Endodermal cell (in vitro differentiated cells): ENCODE measurements at regions not wholly inside any gene's neighbourhood (a gene's known extent, or its start where the extent isn't known, plus 50 kb on each side); places are given as distances from the start of the nearest gene placed in this dataset.

Experiments used
- DNase-seq: peaks from one replicate; pipeline ENCODE4 v3.0.0-alpha.2; 2017
- H3K27ac ChIP-seq: 2 replicates; pipeline ENCODE4 v1.5.1; 2013; ENCODE audit warnings: mild to moderate bottlenecking, low read depth, low read length, moderate library complexity
- H3K27me3 ChIP-seq: 2 replicates; pipeline ENCODE4 v1.6.1; 2013; ENCODE audit warnings: mild to moderate bottlenecking, low read length, moderate library complexity; ENCODE audit not compliant: insufficient read depth, control insufficient read depth, poor library complexity, severe bottlenecking
- H3K36me3 ChIP-seq: 2 replicates; pipeline ENCODE4 v1.7.0; 2013; ENCODE audit warnings: mild to moderate bottlenecking, low read length, moderate library complexity; ENCODE audit not compliant: control insufficient read depth, insufficient read depth
- H3K4me1 ChIP-seq: one replicate; pipeline ENCODE4 v1.7.0; 2013; ENCODE audit warnings: low read length; ENCODE audit not compliant: control insufficient read depth, insufficient read depth
- H3K4me3 ChIP-seq: 2 replicates; pipeline ENCODE4 v1.5.1; 2013; ENCODE audit warnings: mild to moderate bottlenecking, low read length, moderate library complexity
- H3K9ac ChIP-seq: 2 replicates; pipeline ENCODE4 v1.6.1; 2013; ENCODE audit warnings: mild to moderate bottlenecking, low read length, moderate library complexity; ENCODE audit not compliant: poor library complexity, severe bottlenecking; ENCODE audit errors: extremely low read depth
- H3K9me3 ChIP-seq: 2 replicates; pipeline ENCODE4 v1.6.1; 2013; ENCODE audit warnings: mild to moderate bottlenecking, low read length, moderate library complexity; ENCODE audit not compliant: control insufficient read depth
- H3K27ac Mint-ChIP-seq: 2 replicates; pipeline ENCODE4 v1.8.0; 2020; ENCODE audit warnings: mixed read lengths
- H3K27me3 Mint-ChIP-seq: 2 replicates; pipeline ENCODE4 v1.8.0; 2021; ENCODE audit warnings: mild to moderate bottlenecking, mixed read lengths; ENCODE audit not compliant: insufficient read depth
- H3K36me3 Mint-ChIP-seq: 2 replicates; pipeline ENCODE4 v1.8.0; 2020; ENCODE audit warnings: low read depth, mixed read lengths
- H3K4me1 Mint-ChIP-seq: 2 replicates; pipeline ENCODE4 v1.8.0; 2020; ENCODE audit warnings: mixed read lengths
- H3K4me3 Mint-ChIP-seq: 2 replicates; pipeline ENCODE4 v1.8.0; 2020; ENCODE audit warnings: mild to moderate bottlenecking, moderate library complexity, mixed read lengths
- H3K9me3 Mint-ChIP-seq: 2 replicates; pipeline ENCODE4 v1.8.0; 2020; ENCODE audit warnings: mild to moderate bottlenecking, mixed read lengths
- WGBS, 2 experiments: methylation state at CpG; one replicate each; pipeline versions ENCODE4 v1.1.5 to v1.1.7; 2013; ENCODE audit warnings: missing lambda C conversion rate in 2 of 2, mixed read lengths in 1 of 2; ENCODE audit not compliant: insufficient coverage in 1 of 2, insufficient read length in 1 of 2; 5-methylcytosine and 5-hydroxymethylcytosine counted together
- TF ChIP-seq, protein P1 (sequence below): fragments of 200-600 bp; sonication (generic); conservative IDR thresholded peaks from 2 replicates; pipeline ENCODE4 v1.5.0; 2021; ENCODE audit warnings: antibody characterized with exemption, mild to moderate bottlenecking

DNA sequence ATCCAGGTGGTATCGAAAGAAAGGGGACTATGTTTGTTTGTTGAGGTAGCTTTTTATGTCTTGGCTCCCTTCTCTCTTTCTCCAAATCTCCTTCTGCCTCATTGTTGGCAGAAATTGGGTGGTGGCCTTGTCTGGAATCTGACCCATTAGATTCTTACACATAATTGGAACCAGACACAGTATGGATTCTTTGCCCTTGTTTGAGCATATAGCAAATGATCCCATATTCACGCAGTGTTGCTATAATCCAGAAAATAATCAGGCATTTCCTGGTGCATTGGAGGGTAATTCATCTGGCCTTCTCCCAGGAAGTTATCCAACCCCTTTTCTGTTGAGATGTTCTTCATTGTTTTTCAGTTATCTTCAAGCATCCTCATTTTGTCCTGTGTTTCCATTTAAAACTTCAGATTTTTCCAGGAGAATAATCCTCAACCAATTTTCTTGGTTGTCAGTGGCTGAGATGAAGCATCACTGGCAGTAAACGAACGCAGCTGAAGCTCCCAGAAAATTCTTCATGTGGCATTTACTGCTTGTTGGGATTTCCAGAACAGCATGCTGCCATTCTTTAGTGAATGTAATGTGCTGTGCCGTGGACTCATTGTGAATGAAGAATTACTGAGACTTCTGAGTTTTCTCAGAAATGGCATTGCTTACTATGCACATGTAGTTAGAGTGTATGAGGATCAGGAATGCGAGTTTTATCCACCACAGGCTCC is 70.5 kb upstream of the NTRK2 start:
- no peak for DNase-seq
- Histone ChIP-seq H3K27ac (no peak overlapping the region), H3K4me1 (no peaks in the 10 kb centered on the region), H3K27me3 (no peaks in the 10 kb centered on the region), H3K4me3 (no peak overlapping the region), H3K9ac (no peak overlapping the region), H3K36me3 (no peaks in the 10 kb centered on the region), H3K9me3 (no peaks in the 10 kb centered on the region)
- Mint-ChIP-seq H3K36me3 (no peaks in the 10 kb centered on the region), H3K27ac (no peak overlapping the region), H3K4me1 (no peaks in the 10 kb centered on the region), H3K9me3 (no peaks in the 10 kb centered on the region), H3K27me3 (peaks cover 20% of the 10 kb centered on the region), H3K4me3 (no peak overlapping the region)
- WGBS, 2 experiments: 86 to 88% methylated on average over 5 to 6 of the region's 6 CpGs
- TF ChIP-seq, protein P1, sequence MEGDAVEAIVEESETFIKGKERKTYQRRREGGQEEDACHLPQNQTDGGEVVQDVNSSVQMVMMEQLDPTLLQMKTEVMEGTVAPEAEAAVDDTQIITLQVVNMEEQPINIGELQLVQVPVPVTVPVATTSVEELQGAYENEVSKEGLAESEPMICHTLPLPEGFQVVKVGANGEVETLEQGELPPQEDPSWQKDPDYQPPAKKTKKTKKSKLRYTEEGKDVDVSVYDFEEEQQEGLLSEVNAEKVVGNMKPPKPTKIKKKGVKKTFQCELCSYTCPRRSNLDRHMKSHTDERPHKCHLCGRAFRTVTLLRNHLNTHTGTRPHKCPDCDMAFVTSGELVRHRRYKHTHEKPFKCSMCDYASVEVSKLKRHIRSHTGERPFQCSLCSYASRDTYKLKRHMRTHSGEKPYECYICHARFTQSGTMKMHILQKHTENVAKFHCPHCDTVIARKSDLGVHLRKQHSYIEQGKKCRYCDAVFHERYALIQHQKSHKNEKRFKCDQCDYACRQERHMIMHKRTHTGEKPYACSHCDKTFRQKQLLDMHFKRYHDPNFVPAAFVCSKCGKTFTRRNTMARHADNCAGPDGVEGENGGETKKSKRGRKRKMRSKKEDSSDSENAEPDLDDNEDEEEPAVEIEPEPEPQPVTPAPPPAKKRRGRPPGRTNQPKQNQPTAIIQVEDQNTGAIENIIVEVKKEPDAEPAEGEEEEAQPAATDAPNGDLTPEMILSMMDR: no peak

DNA sequence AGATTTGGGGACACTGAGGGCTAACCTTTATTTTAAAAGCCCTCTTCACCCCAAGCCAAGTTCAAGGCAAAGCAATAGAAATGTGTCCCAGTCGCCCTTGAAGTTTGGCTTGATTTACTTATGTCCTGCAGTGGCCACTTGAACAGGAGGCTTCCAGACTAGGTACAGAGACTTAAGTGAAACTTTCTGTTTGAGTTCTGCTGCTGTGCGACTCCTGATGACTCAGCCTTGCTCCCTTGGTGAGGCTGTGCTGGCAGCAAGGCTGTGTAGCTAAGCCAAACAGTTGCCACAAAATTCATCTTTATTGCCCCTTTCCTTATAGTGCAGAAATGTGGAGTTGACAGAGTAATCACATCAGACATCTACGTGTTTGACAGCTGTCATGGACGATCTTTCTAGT is 68.8 kb upstream of the NTRK2 start:
- H3K9me3 Mint-ChIP-seq: no peaks in the 10 kb centered on the region
- no peak for DNase-seq
- 92 to 100% methylated on average over 2 to 4 of the region's 4 CpGs for WGBS, 2 experiments
- no peak overlapping the region for H3K4me3 Mint-ChIP-seq
- Histone ChIP-seq H3K36me3 (no peaks in the 10 kb centered on the region), H3K4me3 (no peak overlapping the region), H3K4me1 (no peaks in the 10 kb centered on the region), H3K9ac (no peak overlapping the region), H3K9me3 (no peaks in the 10 kb centered on the region), H3K27ac (no peak overlapping the region), H3K27me3 (no peaks in the 10 kb centered on the region)
- H3K4me1 Mint-ChIP-seq: no peaks in the 10 kb centered on the region
- H3K27me3 Mint-ChIP-seq: peaks cover 18% of the 10 kb centered on the region
- no peak overlapping the region for H3K27ac Mint-ChIP-seq
- TF ChIP-seq, protein P1: no peak
- H3K36me3 Mint-ChIP-seq: no peaks in the 10 kb centered on the region

DNA sequence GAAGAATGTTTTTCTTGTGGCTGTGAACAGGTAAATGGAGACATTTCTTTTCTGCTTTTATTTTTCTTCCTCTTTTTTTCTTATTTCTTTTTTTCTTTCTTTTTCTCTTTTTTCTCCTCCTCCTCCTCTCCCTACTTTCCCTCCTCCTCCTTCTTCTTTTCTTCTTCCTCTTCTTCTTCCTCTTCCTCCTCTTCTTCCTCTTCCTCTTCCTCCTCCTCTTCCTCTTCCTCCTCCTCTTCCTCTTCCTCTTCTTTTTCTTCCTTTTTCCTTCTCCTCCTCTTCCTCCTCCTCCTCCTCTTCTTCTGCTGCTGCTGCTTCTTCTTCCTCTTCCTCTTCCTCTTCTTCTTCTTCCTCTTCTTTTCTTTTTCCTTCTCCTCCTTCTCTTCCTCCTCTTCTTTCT is 65.3 kb upstream of the NTRK2 start:
- no peaks in the 10 kb centered on the region for H3K4me1 ChIP-seq
- no peak overlapping the region for H3K4me3 ChIP-seq
- TF ChIP-seq, protein P1: no peak
- Mint-ChIP-seq H3K36me3 (no peaks in the 10 kb centered on the region), H3K9me3 (no peaks in the 10 kb centered on the region), H3K4me1 (no peaks in the 10 kb centered on the region), H3K4me3 (no peak overlapping the region), H3K27me3 (peaks cover 5% of the 10 kb centered on the region), H3K27ac (no peak overlapping the region)
- H3K36me3 ChIP-seq: no peaks in the 10 kb centered on the region
- no peak overlapping the region for H3K27ac ChIP-seq
- H3K27me3 ChIP-seq: no peaks in the 10 kb centered on the region
- no peaks in the 10 kb centered on the region for H3K9me3 ChIP-seq
- no peak for DNase-seq
- no peak overlapping the region for H3K9ac ChIP-seq
